A549 (cell line): ENCODE measurements at regions not wholly inside any gene's neighbourhood (a gene's known extent, or its start where the extent isn't known, plus 50 kb on each side); places are given as distances from the start of the nearest gene placed in this dataset.

Source experiments
- POLR2A ChIP-seq: IDR thresholded peaks from 2 replicates; pipeline ENCODE4 v1.6.1; 2012; ENCODE audit warnings: mild to moderate bottlenecking, low read length
- TF ChIP-seq, protein P1 (sequence below): fragments of >200 bp; sonication (Bioruptor Twin); formaldehyde crosslinking; IDR thresholded peaks from 3 replicates; pipeline ENCODE4 v1.5.1; 2016

DNA sequence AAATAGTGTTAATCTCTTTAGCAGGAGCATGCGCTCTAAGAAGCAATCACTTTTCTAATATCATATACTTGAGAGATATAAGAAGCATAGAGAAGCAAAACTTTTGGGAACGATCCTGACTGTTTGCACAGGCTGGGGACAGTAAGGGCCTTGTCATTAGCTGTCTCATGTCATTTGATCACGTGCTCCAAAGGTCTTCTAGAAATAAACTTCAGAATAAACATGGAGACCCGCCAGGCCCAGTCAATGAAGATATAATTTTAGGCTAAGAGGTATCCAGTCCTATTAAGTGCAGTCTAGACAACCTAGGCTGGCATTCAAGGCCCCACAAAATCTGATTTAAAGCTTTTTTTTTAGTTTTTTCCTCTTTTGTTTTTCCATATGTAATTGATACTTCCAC, 111.0 kb upstream of the APC start:
- no peak for TF ChIP-seq POLR2A
- TF ChIP-seq, protein P1, sequence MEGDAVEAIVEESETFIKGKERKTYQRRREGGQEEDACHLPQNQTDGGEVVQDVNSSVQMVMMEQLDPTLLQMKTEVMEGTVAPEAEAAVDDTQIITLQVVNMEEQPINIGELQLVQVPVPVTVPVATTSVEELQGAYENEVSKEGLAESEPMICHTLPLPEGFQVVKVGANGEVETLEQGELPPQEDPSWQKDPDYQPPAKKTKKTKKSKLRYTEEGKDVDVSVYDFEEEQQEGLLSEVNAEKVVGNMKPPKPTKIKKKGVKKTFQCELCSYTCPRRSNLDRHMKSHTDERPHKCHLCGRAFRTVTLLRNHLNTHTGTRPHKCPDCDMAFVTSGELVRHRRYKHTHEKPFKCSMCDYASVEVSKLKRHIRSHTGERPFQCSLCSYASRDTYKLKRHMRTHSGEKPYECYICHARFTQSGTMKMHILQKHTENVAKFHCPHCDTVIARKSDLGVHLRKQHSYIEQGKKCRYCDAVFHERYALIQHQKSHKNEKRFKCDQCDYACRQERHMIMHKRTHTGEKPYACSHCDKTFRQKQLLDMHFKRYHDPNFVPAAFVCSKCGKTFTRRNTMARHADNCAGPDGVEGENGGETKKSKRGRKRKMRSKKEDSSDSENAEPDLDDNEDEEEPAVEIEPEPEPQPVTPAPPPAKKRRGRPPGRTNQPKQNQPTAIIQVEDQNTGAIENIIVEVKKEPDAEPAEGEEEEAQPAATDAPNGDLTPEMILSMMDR: no peak
